Breast epithelium (tissue), 3 donors: ENCODE measurements at regions not wholly inside any gene's neighbourhood (a gene's known extent, or its start where the extent isn't known, plus 50 kb on each side); places are given as distances from the start of the nearest gene placed in this dataset.

Experiments
- CTCF ChIP-seq, 3 donors: fragments of 450-650 bp; IDR thresholded peaks; one replicate each; pipeline ENCODE4 v1.5.1; 2016 to 2017; ENCODE audit warnings: antibody characterized with exemption in 3 of 3, mild to moderate bottlenecking in 3 of 3, moderate library complexity in 3 of 3
- POLR2A ChIP-seq: fragments of 450-650 bp; IDR thresholded peaks from one replicate; pipeline ENCODE4 v1.6.1; 2016; ENCODE audit warnings: antibody characterized with exemption, mild to moderate bottlenecking, moderate library complexity

- no peak for TF ChIP-seq CTCF (IDR thresholded peaks at IDR 0.05)
- no peak for TF ChIP-seq POLR2A
Measured at GRCh38 chr2:144219979-144220378, 299.9 kb downstream of the ZEB2 start.
